K562 (cell line): ENCODE measurements at regions not wholly inside any gene's neighbourhood (a gene's known extent, or its start where the extent isn't known, plus 50 kb on each side); places are given as distances from the start of the nearest gene placed in this dataset.

Experiments
- ATAC-seq: fragments of 200-7000 bp; cut with Tn5 transposase; 3 replicates; pipeline ENCODE4 v1.9.1; 2020; ENCODE audit warnings: moderate library complexity
- BruUV-seq: library from RNA; stranded (reverse); fragments of 400-500 nt; replicated peaks from 2 replicates; lab custom pipeline; 2021; lab: Mats Ljungman, UMichigan
- CTCF ChIA-PET: fragments of 300-600 bp; formaldehyde crosslinking; extraction: SDS; loops from one replicate; lab custom pipeline; 2021; ENCODE audit warnings: low intra/inter-chr PET ratio; lab: Yijun Ruan, JAX
- POLR2A ChIA-PET: fragments of 300-600, 350-650 bp; sonication (Branson Sonifier 250); formaldehyde crosslinking; extraction: SDS; loops from one replicate; lab custom pipeline; 2021; ENCODE audit warnings: antibody characterized with exemption, inconsistent platforms; lab: Yijun Ruan, JAX
- DNase-seq, 4 experiments: peaks; one replicate each; pipeline versions ENCODE4 v3.0.0 to v3.0.0-alpha.2; 2011 to 2018; ENCODE audit warnings: low spot score in 3 of 4, mixed read lengths in 3 of 4; ENCODE audit errors: extremely low read depth in 1 of 4
- FAIRE-seq: peaks from 2 replicates; lab custom pipeline; 2011; peaks lifted over from hg19 to GRCh38; lab: Jason Lieb, UNC
- H2AFZ ChIP-seq: 2 replicates; pipeline ENCODE4 v1.6.0; 2011; ENCODE audit warnings: low read depth, low read length, control low read depth, inconsistent platforms
- H3K27ac ChIP-seq: fragments of 200-600 bp; 3 replicates; pipeline ENCODE4 v1.8.0; 2011; ENCODE audit warnings: low read depth, mild to moderate bottlenecking, control low read depth, inconsistent platforms, low read length, moderate library complexity, mixed read lengths; ENCODE audit errors: extremely low read depth
- H3K27me3 ChIP-seq, 2 experiments: fragments of 300-600 bp in 1 of 2; 2 replicates in 1 of 2; 3 replicates in 1 of 2; pipeline versions ENCODE4 v1.6.0 to v1.8.0; 2011; ENCODE audit warnings: inconsistent platforms in 2 of 2, low read length in 2 of 2, mild to moderate bottlenecking in 1 of 2, mixed read lengths in 1 of 2, moderate library complexity in 1 of 2; ENCODE audit not compliant: control insufficient read depth in 2 of 2, insufficient read depth in 2 of 2
- H3K36me3 ChIP-seq: fragments of 300-600 bp; 3 replicates; pipeline ENCODE4 v1.8.0; 2011; ENCODE audit warnings: mild to moderate bottlenecking, low read length, inconsistent platforms; ENCODE audit not compliant: control insufficient read depth, insufficient read depth
- H3K4me1 ChIP-seq, 2 experiments: fragments of 200-600 bp in 1 of 2; replicated peaks in 1 of 2; 2 replicates in 1 of 2; 3 replicates in 1 of 2; pipeline versions ENCODE4 v1.5.1 to v1.8.0; 2011; ENCODE audit warnings: inconsistent platforms in 2 of 2, low read length in 2 of 2, mild to moderate bottlenecking in 1 of 2, mixed read lengths in 1 of 2, moderate library complexity in 1 of 2; ENCODE audit not compliant: control insufficient read depth in 2 of 2, insufficient read depth in 2 of 2
- H3K4me2 ChIP-seq: 2 replicates; pipeline ENCODE4 v1.6.1; 2011; ENCODE audit warnings: low read length, control low read depth, inconsistent platforms, mixed read lengths; ENCODE audit not compliant: insufficient read depth
- H3K4me3 ChIP-seq: fragments of 200-600 bp; sonication (generic), shearing (Covaris generic); 2 replicates; pipeline ENCODE4 v1.5.1; 2016; ENCODE audit warnings: control low read depth, inconsistent platforms
- H3K79me2 ChIP-seq: fragments of 200-600 bp; 3 replicates; pipeline ENCODE4 v1.8.0; 2011; ENCODE audit warnings: low read length, inconsistent platforms; ENCODE audit not compliant: control insufficient read depth, insufficient read depth
- H3K9ac ChIP-seq, 2 experiments: 2 replicates each; pipeline versions ENCODE4 v1.6.0 to v1.6.1; 2011; ENCODE audit warnings: low read depth in 2 of 2, low read length in 2 of 2, control low read depth in 1 of 2, inconsistent platforms in 1 of 2, mild to moderate bottlenecking in 1 of 2, mixed read lengths in 1 of 2; ENCODE audit not compliant: insufficient read depth in 1 of 2
- H3K9me1 ChIP-seq: one replicate; pipeline ENCODE4 v1.6.0; 2011; ENCODE audit warnings: inconsistent platforms, mild to moderate bottlenecking, low read length, moderate library complexity; ENCODE audit not compliant: control insufficient read depth, insufficient read depth
- H3K9me3 ChIP-seq: replicated peaks from 2 replicates; pipeline ENCODE4 v1.5.1; 2011; ENCODE audit warnings: low read depth, low read length, inconsistent platforms; ENCODE audit not compliant: control insufficient read depth, insufficient read depth
- H4K20me1 ChIP-seq: replicated peaks from 2 replicates; pipeline ENCODE4 v1.6.1; 2011; ENCODE audit warnings: low read length, inconsistent platforms, mixed read lengths; ENCODE audit not compliant: control insufficient read depth, insufficient read depth
- MYC ChIP-seq, 2 experiments: fragments of 250-450 bp in 1 of 2; sonication (Bioruptor Pico) in 1 of 2; IDR thresholded peaks; 2 replicates each; pipeline versions ENCODE4 v1.5.1 to v1.6.1; 2012 to 2021; ENCODE audit warnings: low read depth in 2 of 2, borderline replicate concordance in 1 of 2, improper control_type of control experiment in 1 of 2, low read length in 1 of 2, mild to moderate bottlenecking in 1 of 2, moderate library complexity in 1 of 2
- WGBS: fragments of 100-300 bp; shearing (Covaris generic); methylation state at CpG from one replicate; pipeline ENCODE4 v1.1.6; 2016; ENCODE audit warnings: low coverage, mixed read lengths; ENCODE audit not compliant: insufficient coverage; ENCODE audit errors: missing lambda C conversion rate; 5-methylcytosine and 5-hydroxymethylcytosine counted together
- in situ Hi-C: fragments of 300-500 bp; cut with MboI; formaldehyde crosslinking; loops from 4 replicates; pipeline ENCODE4 v1.15.0; 2018; ENCODE audit warnings: inconsistent platforms, mixed read lengths
- intact Hi-C: fragments of 100-400 bp; cut with micrococcal nuclease; formaldehyde crosslinking; loops from 2 replicates; pipeline ENCODE4 v1.14.2; 2022
- TF ChIP-seq, protein P1 (sequence below), 2 experiments: fragments of 450-650 bp; IDR thresholded peaks; 2 replicates each; pipeline ENCODE4 v1.6.1; 2016; ENCODE audit warnings: mild to moderate bottlenecking in 2 of 2, borderline replicate concordance in 1 of 2, low read depth in 1 of 2, moderate library complexity in 1 of 2

DNA sequence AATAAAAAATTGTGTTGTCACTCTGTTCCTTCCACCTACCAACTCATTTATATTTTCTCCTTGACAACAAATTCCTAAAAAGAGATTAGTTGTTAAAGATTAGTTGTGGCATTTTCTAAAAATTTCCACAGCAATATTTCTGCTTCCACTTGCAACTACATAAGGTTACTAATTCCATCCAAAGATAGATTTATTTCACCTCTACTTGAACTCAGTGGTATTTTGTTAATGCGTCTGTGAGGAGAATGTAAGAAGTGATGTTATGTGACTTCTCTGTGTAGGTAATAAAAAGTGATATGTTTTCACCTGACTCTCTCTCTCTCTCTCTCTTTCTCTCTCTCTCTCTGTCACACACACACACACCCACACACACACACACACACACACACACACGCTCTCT lies 1104.8 kb downstream of the AMY1C start:
- no peak overlapping the region for H3K4me2 ChIP-seq
- H4K20me1 ChIP-seq = no peaks in the 10 kb centered on the region
- no peaks in the 10 kb centered on the region for H3K27me3 ChIP-seq
- H2AFZ ChIP-seq = no peak overlapping the region
- POLR2A ChIA-PET = no interaction called here
- H3K4me1 ChIP-seq = no peaks in the 10 kb centered on the region
- intact Hi-C loops (no loop called here), in situ Hi-C loops (no loop called here)
- no peak overlapping the region for H3K4me3 ChIP-seq
- 0% methylated on average over 2 of the region's 2 CpGs for WGBS
- FAIRE-seq = no peak
- CTCF ChIA-PET = no interaction called here
- H3K27ac ChIP-seq = no peak overlapping the region
- ATAC-seq = no peak
- no peak overlapping the region for H3K9ac ChIP-seq
- no peaks in the 10 kb centered on the region for H3K79me2 ChIP-seq
- no peak for DNase-seq
- TF ChIP-seq, protein P1, sequence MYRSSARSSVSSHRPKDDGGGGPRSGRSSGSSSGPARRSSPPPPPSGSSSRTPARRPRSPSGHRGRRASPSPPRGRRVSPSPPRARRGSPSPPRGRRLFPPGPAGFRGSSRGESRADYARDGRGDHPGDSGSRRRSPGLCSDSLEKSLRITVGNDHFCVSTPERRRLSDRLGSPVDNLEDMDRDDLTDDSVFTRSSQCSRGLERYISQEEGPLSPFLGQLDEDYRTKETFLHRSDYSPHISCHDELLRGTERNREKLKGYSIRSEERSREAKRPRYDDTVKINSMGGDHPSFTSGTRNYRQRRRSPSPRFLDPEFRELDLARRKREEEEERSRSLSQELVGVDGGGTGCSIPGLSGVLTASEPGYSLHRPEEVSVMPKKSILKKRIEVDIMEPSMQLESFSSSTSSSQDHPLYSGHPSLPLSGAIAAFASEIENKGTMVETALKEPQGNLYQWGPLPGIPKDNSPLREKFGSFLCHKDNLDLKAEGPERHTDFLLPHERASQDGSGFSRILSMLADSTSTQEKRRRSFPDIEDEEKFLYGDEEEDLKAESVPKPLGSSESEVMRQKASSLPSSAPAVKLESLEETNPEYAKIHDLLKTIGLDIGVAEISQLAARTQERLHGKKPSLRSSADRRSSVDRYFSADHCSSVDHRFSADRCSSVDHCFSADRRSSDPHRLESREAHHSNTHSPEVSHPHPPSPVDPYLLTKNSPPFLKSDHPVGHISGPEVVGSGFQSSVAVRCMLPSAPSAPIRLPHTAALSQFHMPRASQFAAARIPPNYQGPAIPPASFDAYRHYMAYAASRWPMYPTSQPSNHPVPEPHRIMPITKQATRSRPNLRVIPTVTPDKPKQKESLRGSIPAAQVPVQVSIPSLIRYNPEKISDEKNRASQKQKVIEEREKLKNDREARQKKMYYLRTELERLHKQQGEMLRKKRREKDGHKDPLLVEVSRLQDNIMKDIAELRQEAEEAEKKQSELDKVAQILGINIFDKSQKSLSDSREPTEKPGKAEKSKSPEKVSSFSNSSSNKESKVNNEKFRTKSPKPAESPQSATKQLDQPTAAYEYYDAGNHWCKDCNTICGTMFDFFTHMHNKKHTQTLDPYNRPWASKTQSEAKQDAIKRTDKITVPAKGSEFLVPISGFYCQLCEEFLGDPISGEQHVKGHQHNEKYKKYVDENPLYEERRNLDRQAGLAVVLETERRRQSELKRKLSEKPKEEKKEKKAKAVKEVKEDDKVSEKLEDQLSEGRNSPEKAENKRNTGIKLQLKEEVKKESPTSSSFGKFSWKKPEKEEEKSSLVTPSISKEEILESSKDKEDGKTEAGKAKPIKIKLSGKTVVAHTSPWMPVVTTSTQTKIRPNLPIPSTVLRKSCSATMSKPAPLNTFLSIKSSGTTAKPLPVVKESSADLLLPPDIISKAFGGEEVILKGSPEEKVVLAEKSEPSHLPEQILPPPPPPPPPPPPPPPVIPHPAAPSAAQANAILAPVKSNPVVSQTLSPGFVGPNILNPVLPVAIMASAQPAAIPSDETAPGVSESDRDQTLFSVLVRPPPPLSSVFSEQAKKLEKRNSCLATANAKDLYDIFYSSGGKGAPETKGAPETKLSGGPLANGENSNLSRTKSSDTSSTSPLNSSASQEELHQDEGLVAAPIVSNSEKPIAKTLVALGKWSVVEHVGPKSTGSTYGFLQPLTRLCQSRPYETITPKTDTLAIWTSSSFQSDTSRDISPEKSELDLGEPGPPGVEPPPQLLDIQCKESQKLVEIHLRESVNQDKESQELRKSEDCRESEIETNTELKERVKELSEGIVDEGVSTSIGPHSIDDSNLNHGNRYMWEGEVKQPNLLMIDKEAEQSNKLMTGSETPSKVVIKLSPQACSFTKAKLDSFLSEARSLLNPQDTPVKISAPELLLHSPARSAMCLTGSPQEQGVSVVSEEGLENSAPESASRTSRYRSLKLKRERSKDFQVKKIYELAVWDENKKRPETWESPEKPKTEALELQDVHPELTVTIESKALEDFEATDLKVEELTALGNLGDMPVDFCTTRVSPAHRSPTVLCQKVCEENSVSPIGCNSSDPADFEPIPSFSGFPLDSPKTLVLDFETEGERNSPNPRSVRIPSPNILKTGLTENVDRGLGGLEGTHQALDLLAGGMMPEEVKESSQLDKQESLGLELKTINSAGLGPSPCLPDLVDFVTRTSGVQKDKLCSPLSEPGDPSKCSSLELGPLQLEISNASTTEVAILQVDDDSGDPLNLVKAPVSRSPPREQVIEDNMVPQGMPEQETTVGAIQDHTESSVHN (IDR thresholded peaks at IDR 0.05; ENCODE audit: borderline replicate concordance in 1 of 2, low read depth in 1 of 2) = no peak
- TF ChIP-seq MYC (IDR thresholded peaks at IDR 0.05; ENCODE audit: low read depth, low read length) = no peak
- no peak for TF ChIP-seq MYC (CRISPR knock-in tag; IDR thresholded peaks at IDR 0.05; ENCODE audit: borderline replicate concordance, low read depth)
- TF ChIP-seq, all 486 proteins: peak for 0
- no TSS peak for BruUV-seq
- no peaks in the 10 kb centered on the region for H3K9me1 ChIP-seq
- H3K36me3 ChIP-seq = no peaks in the 10 kb centered on the region
- no peaks in the 10 kb centered on the region for H3K9me3 ChIP-seq
